Keratinocyte (primary cell): ENCODE measurements at regions not wholly inside any gene's neighbourhood (a gene's known extent, or its start where the extent isn't known, plus 50 kb on each side); places are given as distances from the start of the nearest gene placed in this dataset.

Source experiments
- EZH2 ChIP-seq: IDR thresholded peaks from one replicate; pipeline ENCODE4 v1.6.1; 2012; ENCODE audit warnings: inconsistent platforms, mild to moderate bottlenecking, low read length, moderate library complexity
- TF ChIP-seq, protein P1 (sequence below), 3 experiments: IDR thresholded peaks in 1 of 3; conservative IDR thresholded peaks in 1 of 3; optimal IDR thresholded peaks in 1 of 3; 2 replicates in 2 of 3; 3 replicates in 1 of 3; pipeline versions ENCODE3 to v1.5.1; 2011; ENCODE audit warnings: low read length in 3 of 3, mild to moderate bottlenecking in 3 of 3, moderate library complexity in 2 of 3, control low read depth in 1 of 3, inconsistent platforms in 1 of 3; ENCODE audit not compliant: insufficient read depth in 2 of 3; ENCODE audit errors: extremely low read depth in 1 of 3

DNA sequence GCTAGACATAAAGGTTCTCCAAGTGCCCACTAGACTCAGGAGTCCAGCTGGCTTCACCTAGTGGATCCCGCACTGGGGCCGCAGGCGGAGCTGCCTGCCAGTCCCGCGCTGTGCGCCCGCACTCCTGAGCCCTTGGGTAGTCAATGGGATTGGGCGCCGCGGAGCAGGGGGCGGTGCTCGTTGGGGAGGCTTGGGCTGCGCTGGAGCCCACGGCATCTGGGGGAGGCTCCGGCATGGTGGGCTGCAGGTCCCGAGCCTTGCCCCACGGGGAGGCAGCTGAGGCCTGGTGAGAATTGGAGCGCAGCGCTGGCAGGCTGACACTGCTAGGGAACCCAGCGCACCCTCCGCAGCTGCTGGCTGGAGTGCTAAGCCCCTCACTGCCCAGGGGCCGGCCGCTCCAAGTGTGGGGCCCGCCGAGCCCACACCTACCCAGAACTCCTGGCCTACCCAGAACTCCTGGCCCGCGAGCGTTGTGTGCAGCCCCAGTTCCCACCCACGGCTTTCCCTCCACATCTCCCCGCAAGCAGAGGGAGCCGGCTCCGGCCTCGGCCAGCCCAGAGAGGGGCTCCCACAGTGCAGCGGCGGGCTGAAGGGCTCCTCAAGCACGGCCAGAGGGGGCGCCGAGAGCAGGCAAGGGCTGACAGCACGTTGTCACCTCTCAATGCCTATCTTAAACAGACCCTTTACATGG, 260.7 kb upstream of the DMRT1 start:
- TF ChIP-seq, protein P1, sequence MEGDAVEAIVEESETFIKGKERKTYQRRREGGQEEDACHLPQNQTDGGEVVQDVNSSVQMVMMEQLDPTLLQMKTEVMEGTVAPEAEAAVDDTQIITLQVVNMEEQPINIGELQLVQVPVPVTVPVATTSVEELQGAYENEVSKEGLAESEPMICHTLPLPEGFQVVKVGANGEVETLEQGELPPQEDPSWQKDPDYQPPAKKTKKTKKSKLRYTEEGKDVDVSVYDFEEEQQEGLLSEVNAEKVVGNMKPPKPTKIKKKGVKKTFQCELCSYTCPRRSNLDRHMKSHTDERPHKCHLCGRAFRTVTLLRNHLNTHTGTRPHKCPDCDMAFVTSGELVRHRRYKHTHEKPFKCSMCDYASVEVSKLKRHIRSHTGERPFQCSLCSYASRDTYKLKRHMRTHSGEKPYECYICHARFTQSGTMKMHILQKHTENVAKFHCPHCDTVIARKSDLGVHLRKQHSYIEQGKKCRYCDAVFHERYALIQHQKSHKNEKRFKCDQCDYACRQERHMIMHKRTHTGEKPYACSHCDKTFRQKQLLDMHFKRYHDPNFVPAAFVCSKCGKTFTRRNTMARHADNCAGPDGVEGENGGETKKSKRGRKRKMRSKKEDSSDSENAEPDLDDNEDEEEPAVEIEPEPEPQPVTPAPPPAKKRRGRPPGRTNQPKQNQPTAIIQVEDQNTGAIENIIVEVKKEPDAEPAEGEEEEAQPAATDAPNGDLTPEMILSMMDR (optimal IDR thresholded peaks at IDR 0.05 in 1 of 3, IDR thresholded peaks at IDR 0.05 in 1 of 3, conservative IDR thresholded peaks at IDR 0.05 in 1 of 3; ENCODE audit: extremely low read depth in 1 of 3, insufficient read depth in 2 of 3, low read length in 3 of 3) = no peak
- no peak for TF ChIP-seq EZH2
